T-helper 1 cell (primary cell): ENCODE measurements at regions not wholly inside any gene's neighbourhood (a gene's known extent, or its start where the extent isn't known, plus 50 kb on each side); places are given as distances from the start of the nearest gene placed in this dataset.
"Not testable (repeated sequence)": the region's sequence is repeated elsewhere in the genome, so short reads cannot be mapped to it uniquely, and the experiment has no call there.

ENCODE experiments used
- DNase-seq, 5 donors: peaks; one replicate each; pipeline ENCODE4 v3.0.0-alpha.2; 2012 to 2020

DNA sequence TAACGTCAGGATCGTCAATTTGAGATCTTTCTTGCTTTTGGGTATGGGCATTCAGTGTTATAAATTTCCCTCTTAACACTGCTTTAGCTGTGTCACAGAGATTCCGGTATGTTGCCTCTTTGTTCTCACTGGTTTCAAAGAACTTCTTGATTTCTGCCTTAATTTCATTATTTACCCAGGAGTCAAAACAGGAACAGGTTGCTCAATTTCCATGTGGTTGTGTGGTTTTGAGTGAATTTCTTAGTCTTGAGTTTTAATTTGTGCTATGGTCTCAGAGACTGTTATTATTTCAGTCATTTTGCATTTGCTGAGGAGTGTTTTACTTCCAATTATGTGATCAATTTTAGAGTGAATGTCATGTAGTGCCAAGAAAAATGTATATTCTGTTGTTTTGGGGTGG lies 153.1 kb downstream of the PCDH17 start:
- DNase-seq: no peak

DNA sequence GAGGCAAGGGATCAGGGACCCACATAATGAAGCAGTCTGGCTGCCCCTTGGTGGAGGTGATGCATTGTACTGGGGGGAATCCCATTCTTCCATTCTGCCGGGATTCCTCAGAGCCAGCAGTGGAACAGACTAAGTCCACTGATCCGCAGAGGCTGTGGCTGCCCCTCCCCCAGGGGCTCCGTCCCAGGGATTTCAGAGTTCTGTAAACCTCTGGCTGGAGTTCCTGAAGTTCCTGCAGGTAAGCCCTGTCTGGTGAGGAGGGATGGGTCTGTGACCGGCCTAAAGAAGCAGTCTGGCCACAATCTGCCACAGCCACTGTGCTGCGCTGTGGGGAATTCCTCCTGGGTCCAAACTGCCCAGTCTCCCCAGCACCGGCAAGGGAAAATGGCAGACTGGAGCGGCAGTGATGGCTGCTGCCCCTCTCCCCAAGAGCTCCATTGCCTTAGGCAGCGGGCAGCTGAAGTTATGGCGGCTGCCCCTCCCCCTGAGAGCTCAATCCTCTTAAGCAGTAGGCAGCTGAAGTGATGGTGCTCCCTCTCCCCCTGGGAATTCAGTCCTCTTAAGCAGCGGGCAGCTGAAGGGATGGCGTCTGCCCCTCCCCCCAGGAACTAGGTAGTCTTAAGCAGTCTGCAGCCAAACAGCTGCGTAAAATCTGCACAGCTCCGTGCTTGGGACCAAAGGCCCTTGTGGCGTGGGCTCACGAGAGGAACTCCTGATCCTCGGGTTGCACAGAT lies 155.7 kb downstream of the PCDH17 start:
- no peak for DNase-seq

GRCh38 chr13:57799624-57800023 lies 168.1 kb downstream of the PCDH17 start:
- DNase-seq: no peak

DNA sequence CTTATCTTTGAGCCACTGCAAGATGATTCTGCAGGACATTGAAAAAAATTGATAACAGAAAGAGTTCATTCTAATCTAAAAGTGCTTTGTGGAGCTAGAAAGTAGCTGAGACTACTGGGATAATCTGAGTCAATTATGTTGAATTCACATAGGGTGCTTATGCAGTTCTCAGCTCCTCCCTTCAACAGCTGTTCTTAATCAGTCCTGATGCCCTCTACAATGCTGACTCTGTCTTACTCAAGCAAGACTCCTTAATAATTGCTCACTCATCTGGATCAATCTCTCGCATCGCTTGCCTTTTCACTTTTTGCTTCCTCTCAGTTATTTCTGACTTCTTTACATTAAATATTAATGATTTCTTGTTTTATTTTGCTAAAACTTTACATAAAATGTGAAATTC lies 182.1 kb downstream of the PCDH17 start:
- no peak for DNase-seq

DNA sequence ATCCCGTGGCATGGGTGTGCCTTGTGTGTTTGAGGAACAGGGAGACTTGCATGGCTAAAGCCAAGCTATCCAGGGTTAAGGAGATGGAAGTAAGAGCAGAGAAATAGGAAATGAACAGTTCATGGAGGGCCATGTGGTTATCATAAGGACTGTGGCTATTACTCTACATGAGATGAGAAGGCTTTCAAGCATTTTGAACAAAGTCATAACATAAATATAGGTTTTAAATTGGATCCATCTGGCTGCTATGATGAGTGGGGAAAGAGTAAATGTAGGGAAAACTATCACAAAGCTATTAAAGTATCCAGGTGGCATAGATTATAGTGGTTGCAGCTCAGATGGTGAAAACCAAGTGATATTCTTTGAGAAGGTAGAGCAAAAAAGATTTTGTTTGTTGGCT lies 184.1 kb downstream of the PCDH17 start:
- no peak for DNase-seq

GRCh38 chr13:57820924-57821323 lies 189.4 kb downstream of the PCDH17 start:
- no peak for DNase-seq

DNA sequence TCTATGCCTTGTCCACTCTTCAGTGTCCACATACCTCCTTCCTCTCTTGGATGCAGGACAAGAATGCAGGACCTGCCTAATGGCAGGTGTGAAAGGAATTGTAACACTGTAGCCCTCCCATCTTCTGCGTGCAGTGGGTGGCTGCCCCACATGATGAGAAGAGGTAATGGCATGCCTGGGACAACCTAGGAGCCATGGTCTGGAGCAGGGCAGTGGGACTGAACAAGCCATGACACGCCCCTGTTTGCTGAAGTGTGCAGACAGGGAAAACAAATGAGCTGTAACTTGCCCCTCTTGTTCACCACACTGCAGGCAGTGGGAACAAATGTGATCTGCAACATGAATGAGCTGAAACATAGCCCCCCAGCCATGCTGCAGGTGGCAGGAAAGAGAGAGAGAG lies 192.2 kb downstream of the PCDH17 start:
- no peak for DNase-seq

- no peak for DNase-seq
Measured at GRCh38 chr13:57824121-57824520, 192.6 kb downstream of the PCDH17 start.

- DNase-seq: no peak
Measured at GRCh38 chr13:57825066-57825465, 193.5 kb downstream of the PCDH17 start.

DNA sequence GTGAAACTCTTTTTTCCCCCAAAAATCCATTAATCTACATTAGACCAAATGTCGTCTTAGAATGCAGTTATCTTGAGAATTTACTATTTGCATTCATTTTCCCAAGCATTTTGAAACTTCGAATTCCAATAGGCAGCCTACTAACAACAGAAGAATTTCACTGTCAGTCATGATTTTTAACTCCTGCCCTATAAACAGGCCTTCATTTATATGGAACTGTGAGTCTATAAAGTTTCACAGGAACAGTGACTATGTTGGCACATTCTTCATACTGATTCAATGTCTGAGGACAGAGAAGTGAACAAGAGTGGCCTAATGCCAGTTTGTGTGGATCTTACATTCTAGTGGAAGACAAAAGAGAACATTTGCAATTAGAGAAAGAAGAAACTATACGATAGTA lies 198.0 kb downstream of the PCDH17 start:
- DNase-seq: no peak

- DNase-seq: no peak
Measured at GRCh38 chr13:57832187-57832586, 200.6 kb downstream of the PCDH17 start.

- DNase-seq: no peak
Measured at GRCh38 chr13:57837801-57838200, 206.3 kb downstream of the PCDH17 start.

GRCh38 chr13:57843521-57843920 lies 212.0 kb downstream of the PCDH17 start:
- no peak for DNase-seq

GRCh38 chr13:57846600-57847173 lies 215.1 kb downstream of the PCDH17 start:
- no peak for DNase-seq

GRCh38 chr13:57857945-57858344 lies 226.4 kb downstream of the PCDH17 start:
- no peak for DNase-seq

- no peak for DNase-seq
Measured at GRCh38 chr13:57858376-57858775, 226.8 kb downstream of the PCDH17 start.

DNA sequence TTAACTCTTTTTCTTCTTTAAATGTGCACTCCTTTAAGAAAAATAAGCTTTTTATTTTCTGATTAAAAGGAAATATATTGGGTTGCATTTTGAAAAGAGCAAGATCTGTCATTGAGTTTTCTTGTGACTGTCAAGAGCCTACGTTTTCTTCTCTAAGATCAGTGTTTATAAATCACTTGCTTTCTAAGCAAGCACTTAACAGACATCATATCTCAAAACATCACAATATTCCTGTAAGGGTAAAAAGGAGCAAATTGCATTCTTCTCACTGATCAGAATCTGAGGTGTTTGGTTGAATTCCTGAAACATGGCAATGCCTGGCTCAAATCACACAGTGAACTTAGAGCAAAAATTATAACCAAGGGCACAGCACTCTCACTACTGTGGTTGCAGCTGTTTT lies 231.3 kb downstream of the PCDH17 start:
- no peak for DNase-seq

DNA sequence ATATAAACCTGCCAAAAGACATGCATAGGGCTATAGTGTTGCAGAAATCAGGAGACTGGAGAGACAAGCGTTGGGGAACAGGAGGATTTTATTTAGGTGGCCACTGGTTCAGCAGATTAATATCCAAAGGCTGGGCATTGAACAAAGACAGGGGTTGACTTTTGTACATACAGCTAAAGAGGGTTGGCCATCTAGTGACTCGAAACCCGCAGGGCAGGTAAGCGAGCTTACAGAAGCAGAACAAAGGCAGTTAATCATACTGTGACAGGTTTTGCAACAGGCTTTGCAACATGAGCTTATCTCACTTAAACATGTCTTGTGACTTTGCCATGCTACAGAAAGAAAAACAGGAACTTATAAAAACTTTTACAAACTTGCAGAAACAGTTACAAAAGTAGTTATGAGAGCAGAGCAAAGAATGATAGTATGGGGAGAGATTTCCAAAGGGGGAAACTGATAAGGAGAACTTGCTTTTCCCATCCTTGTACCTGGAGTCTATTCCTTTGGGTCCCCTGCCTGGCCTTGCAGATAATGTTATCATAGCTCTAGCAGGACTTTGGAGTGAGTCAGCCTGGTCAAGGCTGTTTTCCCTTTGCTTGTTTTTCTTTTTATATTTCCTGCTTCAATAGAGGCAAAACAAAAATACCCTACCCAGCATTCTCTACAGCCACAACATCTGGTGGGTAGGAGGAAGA lies 234.2 kb downstream of the PCDH17 start:
- no peak for DNase-seq

DNA sequence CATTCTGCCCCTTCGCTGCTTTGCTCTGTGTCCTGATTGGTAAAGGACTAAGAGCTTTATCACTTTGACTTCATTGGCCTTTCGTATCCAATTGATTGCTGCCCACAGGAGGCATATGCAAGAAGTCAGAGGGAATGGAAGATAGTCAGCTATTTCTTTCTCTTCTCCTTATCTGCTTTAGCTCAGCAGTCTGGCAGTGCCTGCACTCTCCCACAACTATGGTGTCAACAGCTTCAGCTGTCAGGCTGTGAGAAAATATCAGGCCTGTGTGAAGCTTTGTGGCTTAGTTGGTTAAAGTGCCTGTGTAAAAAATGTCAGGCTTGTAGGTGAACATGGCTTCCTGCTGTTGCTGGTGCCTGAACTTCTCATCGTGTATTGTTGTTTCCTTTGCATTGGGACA lies 243.0 kb downstream of the PCDH17 start:
- peak in 1 of 5 donors; percentile 0 for DNase-seq

GRCh38 chr13:57877601-57878000 lies 246.1 kb downstream of the PCDH17 start:
- no peak for DNase-seq

GRCh38 chr13:57878291-57878690 lies 246.7 kb downstream of the PCDH17 start:
- DNase-seq: no peak

- no peak for DNase-seq
Measured at GRCh38 chr13:57897225-57897624, 265.7 kb downstream of the PCDH17 start.

GRCh38 chr13:57899096-57899495 lies 267.6 kb downstream of the PCDH17 start:
- no peak for DNase-seq

DNA sequence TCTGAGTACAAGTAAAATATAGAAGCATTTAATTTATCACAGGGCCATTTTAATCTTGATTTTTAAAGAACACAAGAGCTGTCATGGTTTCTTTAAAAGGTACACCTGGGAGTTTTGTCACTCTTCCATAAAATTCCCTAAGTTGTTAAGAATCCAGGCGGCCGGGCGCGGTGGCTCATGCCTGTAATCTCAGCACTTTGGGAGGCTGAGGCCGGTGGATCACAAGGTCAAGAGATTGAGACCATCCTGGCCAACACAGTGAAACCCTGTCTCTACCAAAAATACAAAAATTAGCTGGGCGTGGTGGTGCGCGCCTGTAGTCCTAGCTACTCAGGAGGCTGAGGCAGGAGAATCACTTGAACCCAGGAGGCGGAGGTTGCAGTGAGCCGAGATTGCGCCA lies 278.3 kb downstream of the PCDH17 start:
- DNase-seq: not testable (repeated sequence)
